Astrocyte (in vitro differentiated cells and primary cell): ENCODE measurements at regions not wholly inside any gene's neighbourhood (a gene's known extent, or its start where the extent isn't known, plus 50 kb on each side); places are given as distances from the start of the nearest gene placed in this dataset.
A peak's percentile ranks its signal among the peaks of the same experiment; 100 is the strongest.

Source experiments
- DNase-seq: peaks from one replicate; pipeline ENCODE4 v3.0.0-alpha.2; 2010; ENCODE audit warnings: low read depth
- FAIRE-seq: peaks from 2 replicates; lab custom pipeline; 2011; peaks lifted over from hg19 to GRCh38; lab: Jason Lieb, UNC
- H2AFZ ChIP-seq: 2 replicates; pipeline ENCODE4 v1.6.0; 2012; ENCODE audit warnings: low read depth, low read length, inconsistent platforms
- H3K27ac ChIP-seq: 2 replicates; pipeline ENCODE4 v1.5.1; 2011; ENCODE audit warnings: low read depth, low read length, inconsistent platforms
- H3K27me3 ChIP-seq: 2 replicates; pipeline ENCODE4 v1.6.0; 2011; ENCODE audit warnings: low read length, inconsistent platforms; ENCODE audit not compliant: insufficient read depth
- H3K36me3 ChIP-seq: 2 replicates; pipeline ENCODE4 v1.5.1; 2011; ENCODE audit warnings: low read length, inconsistent platforms; ENCODE audit not compliant: insufficient read depth
- H3K4me1 ChIP-seq: 2 replicates; pipeline ENCODE4 v1.5.1; 2011; ENCODE audit warnings: low read length, inconsistent platforms; ENCODE audit not compliant: insufficient read depth
- H3K4me2 ChIP-seq: 2 replicates; pipeline ENCODE4 v1.6.0; 2012; ENCODE audit warnings: low read length, inconsistent platforms
- H3K4me3 ChIP-seq: 2 replicates; pipeline ENCODE4 v1.5.1; 2011; ENCODE audit warnings: low read depth, mild to moderate bottlenecking, low read length, inconsistent platforms; ENCODE audit not compliant: insufficient read depth
- H3K79me2 ChIP-seq: 2 replicates; pipeline ENCODE4 v1.6.0; 2012; ENCODE audit warnings: mild to moderate bottlenecking, low read length, inconsistent platforms; ENCODE audit not compliant: insufficient read depth
- H3K9ac ChIP-seq: 2 replicates; pipeline ENCODE4 v1.6.0; 2012; ENCODE audit warnings: mild to moderate bottlenecking, low read length, inconsistent platforms
- H3K9me3 ChIP-seq: 2 replicates; pipeline ENCODE4 v1.5.1; 2012; ENCODE audit warnings: low read depth, mild to moderate bottlenecking, low read length, inconsistent platforms; ENCODE audit not compliant: insufficient read depth
- H4K20me1 ChIP-seq: 2 replicates; pipeline ENCODE4 v1.6.0; 2012; ENCODE audit warnings: low read length, inconsistent platforms; ENCODE audit not compliant: insufficient read depth
- H3K27ac Mint-ChIP-seq: one replicate; pipeline ENCODE4 v1.8.0; 2021; ENCODE audit warnings: mild to moderate bottlenecking, mixed read lengths; ENCODE audit not compliant: unreplicated experiment
- H3K27me3 Mint-ChIP-seq: one replicate; pipeline ENCODE4 v1.8.0; 2021; ENCODE audit warnings: low read depth, mixed read lengths; ENCODE audit not compliant: unreplicated experiment
- H3K36me3 Mint-ChIP-seq: one replicate; pipeline ENCODE4 v1.8.0; 2021; ENCODE audit warnings: low read depth, mixed read lengths; ENCODE audit not compliant: unreplicated experiment
- H3K4me1 Mint-ChIP-seq: one replicate; pipeline ENCODE4 v1.8.0; 2021; ENCODE audit warnings: low read depth, mixed read lengths; ENCODE audit not compliant: unreplicated experiment
- H3K4me3 Mint-ChIP-seq: one replicate; pipeline ENCODE4 v1.8.0; 2021; ENCODE audit warnings: mild to moderate bottlenecking, moderate library complexity, mixed read lengths; ENCODE audit not compliant: unreplicated experiment
- H3K9me3 Mint-ChIP-seq: one replicate; pipeline ENCODE4 v1.8.0; 2021; ENCODE audit warnings: mild to moderate bottlenecking, mixed read lengths; ENCODE audit not compliant: unreplicated experiment
- EZH2 ChIP-seq: IDR thresholded peaks from 2 replicates; pipeline ENCODE4 v1.6.1; 2012; ENCODE audit warnings: mild to moderate bottlenecking, low read length, inconsistent platforms; ENCODE audit not compliant: insufficient read depth
- TF ChIP-seq, protein P1 (sequence below): IDR thresholded peaks from 2 replicates; pipeline ENCODE4 v1.5.1; 2011; ENCODE audit warnings: low read depth, mild to moderate bottlenecking, inconsistent platforms, low read length, moderate library complexity; ENCODE audit not compliant: insufficient read depth

DNA sequence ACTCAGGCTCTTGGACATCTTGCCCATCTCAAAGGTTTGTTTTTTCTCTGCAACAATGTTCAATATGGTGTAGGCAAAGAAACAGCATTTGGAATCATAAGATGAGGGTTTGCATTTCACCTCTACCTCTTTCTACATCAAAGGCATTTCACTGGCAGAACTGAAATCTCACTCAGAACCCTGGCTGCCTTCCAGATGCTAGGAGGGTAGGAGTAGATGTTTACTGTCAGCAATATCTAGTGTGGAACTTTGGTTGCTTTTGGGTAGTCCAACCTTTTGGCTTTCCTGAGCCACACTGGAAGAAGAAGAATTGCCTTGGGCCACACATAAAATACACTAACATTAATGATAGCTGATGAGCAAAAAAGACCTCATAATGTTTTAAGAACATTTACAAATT, 297.0 kb upstream of the KLF3 start:
- H3K4me1 Mint-ChIP-seq, result peaks cover 23% of the 10 kb centered on the region
- H3K9me3 Mint-ChIP-seq, result peaks cover 5% of the 10 kb centered on the region
- Histone ChIP-seq H3K4me3 (no peak overlapping the region), H3K27me3 (no peaks in the 10 kb centered on the region), H3K27ac (no peak overlapping the region), H2AFZ (no peak overlapping the region), H3K79me2 (no peaks in the 10 kb centered on the region), H4K20me1 (no peaks in the 10 kb centered on the region), H3K4me2 (no peak overlapping the region), H3K9me3 (no peaks in the 10 kb centered on the region), H3K9ac (no peak overlapping the region), H3K36me3 (no peaks in the 10 kb centered on the region), H3K4me1 (peaks cover 26% of the 10 kb centered on the region)
- DNase-seq, result no peak
- no peaks in the 10 kb centered on the region for H3K36me3 Mint-ChIP-seq
- FAIRE-seq, result no peak
- no peaks in the 10 kb centered on the region for H3K27me3 Mint-ChIP-seq
- no peak overlapping the region for H3K27ac Mint-ChIP-seq
- no peak for TF ChIP-seq EZH2
- TF ChIP-seq, protein P1, sequence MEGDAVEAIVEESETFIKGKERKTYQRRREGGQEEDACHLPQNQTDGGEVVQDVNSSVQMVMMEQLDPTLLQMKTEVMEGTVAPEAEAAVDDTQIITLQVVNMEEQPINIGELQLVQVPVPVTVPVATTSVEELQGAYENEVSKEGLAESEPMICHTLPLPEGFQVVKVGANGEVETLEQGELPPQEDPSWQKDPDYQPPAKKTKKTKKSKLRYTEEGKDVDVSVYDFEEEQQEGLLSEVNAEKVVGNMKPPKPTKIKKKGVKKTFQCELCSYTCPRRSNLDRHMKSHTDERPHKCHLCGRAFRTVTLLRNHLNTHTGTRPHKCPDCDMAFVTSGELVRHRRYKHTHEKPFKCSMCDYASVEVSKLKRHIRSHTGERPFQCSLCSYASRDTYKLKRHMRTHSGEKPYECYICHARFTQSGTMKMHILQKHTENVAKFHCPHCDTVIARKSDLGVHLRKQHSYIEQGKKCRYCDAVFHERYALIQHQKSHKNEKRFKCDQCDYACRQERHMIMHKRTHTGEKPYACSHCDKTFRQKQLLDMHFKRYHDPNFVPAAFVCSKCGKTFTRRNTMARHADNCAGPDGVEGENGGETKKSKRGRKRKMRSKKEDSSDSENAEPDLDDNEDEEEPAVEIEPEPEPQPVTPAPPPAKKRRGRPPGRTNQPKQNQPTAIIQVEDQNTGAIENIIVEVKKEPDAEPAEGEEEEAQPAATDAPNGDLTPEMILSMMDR, result no peak
- H3K4me3 Mint-ChIP-seq, result no peak overlapping the region

DNA sequence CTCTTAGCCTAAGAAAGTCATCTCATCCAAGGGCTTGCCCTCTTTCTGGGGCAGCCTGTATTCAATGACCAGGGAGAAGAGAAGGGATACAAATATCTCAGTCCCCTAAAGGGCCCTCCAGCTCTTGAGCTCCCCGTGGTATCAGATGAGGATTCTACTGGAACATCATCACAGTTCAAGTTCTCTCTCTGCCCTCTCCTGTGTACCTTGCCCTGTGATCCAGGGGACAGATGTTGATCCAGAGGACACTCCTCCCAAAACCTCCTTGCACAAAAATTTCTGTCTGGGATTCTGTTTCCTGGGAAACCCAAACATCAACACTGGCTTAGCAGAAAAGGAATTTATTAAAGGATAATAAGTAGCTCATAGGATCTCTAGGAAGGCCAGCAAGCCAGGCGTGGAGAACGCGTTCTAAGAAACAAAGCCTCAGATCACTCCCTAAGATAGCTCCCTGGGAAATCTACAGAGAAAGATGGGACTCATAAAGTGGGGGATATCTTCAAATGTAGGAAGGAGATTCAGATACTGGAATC, 296.3 kb upstream of the KLF3 start:
- no peaks in the 10 kb centered on the region for H4K20me1 ChIP-seq
- no peak overlapping the region for H3K4me2 ChIP-seq
- no peaks in the 10 kb centered on the region for H3K27me3 Mint-ChIP-seq
- H3K36me3 Mint-ChIP-seq, result no peaks in the 10 kb centered on the region
- H3K79me2 ChIP-seq, result no peaks in the 10 kb centered on the region
- DNase-seq (no peak), FAIRE-seq (no peak)
- peaks cover 30% of the 10 kb centered on the region for H3K4me1 ChIP-seq
- H3K27me3 ChIP-seq, result no peaks in the 10 kb centered on the region
- H3K9me3 Mint-ChIP-seq, result peaks cover 7% of the 10 kb centered on the region
- no peak overlapping the region for H2AFZ ChIP-seq
- no peak overlapping the region for H3K27ac Mint-ChIP-seq
- H3K9me3 ChIP-seq, result no peaks in the 10 kb centered on the region
- no peaks in the 10 kb centered on the region for H3K36me3 ChIP-seq
- TF ChIP-seq, protein P1, result no peak
- no peak for TF ChIP-seq EZH2
- no peak overlapping the region for H3K4me3 ChIP-seq
- peaks cover 25% of the 10 kb centered on the region for H3K4me1 Mint-ChIP-seq
- H3K27ac ChIP-seq, result no peak overlapping the region
- no peak overlapping the region for H3K4me3 Mint-ChIP-seq
- no peak overlapping the region for H3K9ac ChIP-seq

DNA sequence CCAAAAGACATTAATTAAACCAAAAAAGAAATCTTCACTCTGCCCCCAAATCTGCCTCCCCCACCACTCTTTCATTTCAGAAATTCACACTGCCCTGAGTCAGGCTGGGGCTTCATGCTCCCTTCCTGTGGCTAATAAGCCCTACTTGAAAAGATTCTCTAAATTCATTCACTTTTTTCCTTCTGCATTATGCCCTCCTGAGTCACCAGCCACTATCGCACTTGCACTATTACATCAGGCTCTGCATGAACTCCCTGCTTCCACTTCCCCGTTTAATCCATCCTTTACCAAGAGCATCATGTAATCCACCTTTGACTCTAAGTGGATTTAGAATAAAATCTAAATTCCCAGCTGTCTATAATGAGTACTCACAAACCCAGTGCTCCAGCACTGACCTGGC, 295.4 kb upstream of the KLF3 start:
- peak overlapping the region; percentile 22 for H3K9ac ChIP-seq

More for the DNA sequence above, 295.4 kb upstream of the KLF3 start:
- no peak for FAIRE-seq
- H3K36me3 ChIP-seq, result no peaks in the 10 kb centered on the region
- H3K27me3 ChIP-seq, result no peaks in the 10 kb centered on the region
- Mint-ChIP-seq H3K4me3 (no peak overlapping the region), H3K4me1 (peaks cover 28% of the 10 kb centered on the region), H3K27me3 (no peaks in the 10 kb centered on the region), H3K9me3 (peaks cover 9% of the 10 kb centered on the region), H3K36me3 (no peaks in the 10 kb centered on the region), H3K27ac (peak overlapping the region; percentile 28)
- H4K20me1 ChIP-seq, result no peaks in the 10 kb centered on the region
- no peaks in the 10 kb centered on the region for H3K79me2 ChIP-seq
- peak overlapping the region; percentile 57 for H3K4me2 ChIP-seq
- TF ChIP-seq, protein P1, result no peak
- no peak for TF ChIP-seq EZH2
- no peak overlapping the region for H3K4me3 ChIP-seq
- H3K27ac ChIP-seq, result peak overlapping the region; percentile 56
- DNase-seq, result peak; percentile 93
- peaks cover 38% of the 10 kb centered on the region for H3K4me1 ChIP-seq
- H3K9me3 ChIP-seq, result no peaks in the 10 kb centered on the region
- no peak overlapping the region for H2AFZ ChIP-seq
